DOHH2 (cell line): ENCODE measurements at regions not wholly inside any gene's neighbourhood (a gene's known extent, or its start where the extent isn't known, plus 50 kb on each side); places are given as distances from the start of the nearest gene placed in this dataset.

ENCODE experiments used
- H3F3A ChIP-seq: fragments of 200-600 bp; sonication (generic), shearing (Covaris generic); 2 replicates; pipeline ENCODE4 v1.6.0; 2016; ENCODE audit warnings: antibody characterized with exemption, mild to moderate bottlenecking; ENCODE audit not compliant: control insufficient read depth, insufficient read depth
- H3K27ac ChIP-seq: fragments of 200-600 bp; sonication (generic); 2 replicates; pipeline ENCODE4 v1.5.1; 2014; ENCODE audit warnings: low read depth, mild to moderate bottlenecking, low read length, moderate library complexity
- H3K27me3 ChIP-seq: fragments of 200-600 bp; sonication (generic); 2 replicates; pipeline ENCODE4 v1.6.1; 2014; ENCODE audit warnings: mild to moderate bottlenecking, low read length, mixed read lengths; ENCODE audit not compliant: control insufficient read depth
- H3K36me3 ChIP-seq: fragments of 200-600 bp; sonication (generic); 2 replicates; pipeline ENCODE4 v1.6.1; 2014; ENCODE audit warnings: mild to moderate bottlenecking, low read length, moderate library complexity, mixed read lengths; ENCODE audit not compliant: control insufficient read depth
- H3K4me1 ChIP-seq: fragments of 200-600 bp; sonication (generic); 2 replicates; pipeline ENCODE4 v1.6.1; 2014; ENCODE audit warnings: mild to moderate bottlenecking, low read length, mixed read lengths; ENCODE audit not compliant: control insufficient read depth
- H3K4me2 ChIP-seq: fragments of 200-600 bp; sonication (generic); 2 replicates; pipeline ENCODE4 v1.6.0; 2014; ENCODE audit warnings: mild to moderate bottlenecking, low read length, moderate library complexity
- H3K4me3 ChIP-seq: fragments of 200-600 bp; sonication (generic); 2 replicates; pipeline ENCODE4 v1.5.1; 2014; ENCODE audit warnings: mild to moderate bottlenecking, low read length, mixed read lengths
- H3K79me2 ChIP-seq: fragments of 200-600 bp; sonication (generic); 2 replicates; pipeline ENCODE4 v1.6.1; 2014; ENCODE audit warnings: mild to moderate bottlenecking, low read length, mixed read lengths; ENCODE audit not compliant: control insufficient read depth
- H3K9me2 ChIP-seq: fragments of 200-600 bp; sonication (generic); replicated peaks from 2 replicates; pipeline ENCODE4 v1.6.1; 2014; ENCODE audit warnings: mild to moderate bottlenecking, low read length, mixed read lengths; ENCODE audit not compliant: control insufficient read depth
- H3K9me3 ChIP-seq: fragments of 200-600 bp; sonication (generic); 2 replicates; pipeline ENCODE4 v1.6.1; 2014; ENCODE audit warnings: antibody characterized with exemption, low read length, mixed read lengths; ENCODE audit not compliant: control insufficient read depth, insufficient read depth
- H4K20me1 ChIP-seq: fragments of 200-600 bp; sonication (generic); 2 replicates; pipeline ENCODE4 v1.6.0; 2014; ENCODE audit warnings: low read depth, mild to moderate bottlenecking, antibody characterized with exemption, low read length, moderate library complexity; ENCODE audit not compliant: control insufficient read depth, insufficient read depth
- CTCF ChIP-seq: fragments of 200-600 bp; sonication (generic); IDR thresholded peaks from one replicate; pipeline ENCODE4 v1.5.1; 2014; ENCODE audit warnings: antibody characterized with exemption, mild to moderate bottlenecking, low read depth, low read length; ENCODE audit not compliant: poor library complexity, severe bottlenecking
- EZH2phosphoT487 ChIP-seq: fragments of 200-600 bp; sonication (generic); IDR thresholded peaks from 2 replicates; pipeline ENCODE4 v1.6.1; 2017; ENCODE audit warnings: borderline replicate concordance, mild to moderate bottlenecking, antibody characterized with exemption, low read length, moderate library complexity, mixed read lengths

GRCh38 chr1:233479110-233479890 is 134.6 kb upstream of the KCNK1 start:
- Histone ChIP-seq H3K27ac (no peak overlapping the region), H3K36me3 (no peaks in the 10 kb centered on the region)

DNA sequence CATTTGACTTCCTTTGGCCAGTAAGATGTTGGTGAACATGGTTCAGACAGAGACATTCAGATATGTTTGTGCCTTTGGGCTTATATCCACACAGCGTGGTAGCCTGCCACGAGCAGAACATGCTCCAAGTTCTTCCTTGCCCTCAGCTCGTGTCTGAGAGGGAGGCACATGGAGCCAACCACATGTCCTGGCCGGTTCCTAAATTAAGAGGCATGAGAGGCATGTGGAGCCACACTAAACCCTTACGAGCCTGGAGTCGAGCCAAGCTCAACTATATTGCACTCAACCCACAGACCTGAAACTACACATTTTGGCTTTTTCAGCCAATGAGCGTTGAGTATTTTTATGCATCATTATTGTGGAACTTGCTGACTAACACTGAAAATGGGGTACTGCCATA is 133.7 kb upstream of the KCNK1 start:
- no peak for TF ChIP-seq EZH2phosphoT487
- no peak for TF ChIP-seq CTCF
- Histone ChIP-seq H3K27ac (no peak overlapping the region), H3K27me3 (no peaks in the 10 kb centered on the region), H3K4me1 (no peaks in the 10 kb centered on the region), H3F3A (no peaks in the 10 kb centered on the region), H3K4me3 (no peak overlapping the region), H4K20me1 (no peaks in the 10 kb centered on the region), H3K9me2 (no peaks in the 10 kb centered on the region), H3K36me3 (no peaks in the 10 kb centered on the region), H3K79me2 (no peaks in the 10 kb centered on the region), H3K9me3 (no peaks in the 10 kb centered on the region), H3K4me2 (no peak overlapping the region)

More at GRCh38 chr1:233479110-233479890, 134.6 kb upstream of the KCNK1 start:
- no peak for TF ChIP-seq EZH2phosphoT487
- no peak for TF ChIP-seq CTCF
- no peaks in the 10 kb centered on the region for H3K9me2 ChIP-seq
- H3K4me1 ChIP-seq = no peaks in the 10 kb centered on the region
- no peak overlapping the region for H3K4me3 ChIP-seq
- H3K9me3 ChIP-seq = no peaks in the 10 kb centered on the region
- no peaks in the 10 kb centered on the region for H3F3A ChIP-seq
- no peaks in the 10 kb centered on the region for H3K79me2 ChIP-seq
- H3K4me2 ChIP-seq = no peak overlapping the region
- H4K20me1 ChIP-seq = no peaks in the 10 kb centered on the region
- H3K27me3 ChIP-seq = no peaks in the 10 kb centered on the region

- Histone ChIP-seq H3K79me2 (no peaks in the 10 kb centered on the region), H3K27me3 (no peaks in the 10 kb centered on the region), H3K36me3 (no peaks in the 10 kb centered on the region), H3K9me3 (no peaks in the 10 kb centered on the region), H3K4me3 (no peak overlapping the region), H3F3A (no peaks in the 10 kb centered on the region), H3K27ac (no peak overlapping the region), H4K20me1 (no peaks in the 10 kb centered on the region), H3K4me1 (no peaks in the 10 kb centered on the region), H3K9me2 (no peaks in the 10 kb centered on the region), H3K4me2 (no peak overlapping the region)
- TF ChIP-seq EZH2phosphoT487 (no peak), CTCF (no peak)
Measured at GRCh38 chr1:233482388-233482787, 131.5 kb upstream of the KCNK1 start.

DNA sequence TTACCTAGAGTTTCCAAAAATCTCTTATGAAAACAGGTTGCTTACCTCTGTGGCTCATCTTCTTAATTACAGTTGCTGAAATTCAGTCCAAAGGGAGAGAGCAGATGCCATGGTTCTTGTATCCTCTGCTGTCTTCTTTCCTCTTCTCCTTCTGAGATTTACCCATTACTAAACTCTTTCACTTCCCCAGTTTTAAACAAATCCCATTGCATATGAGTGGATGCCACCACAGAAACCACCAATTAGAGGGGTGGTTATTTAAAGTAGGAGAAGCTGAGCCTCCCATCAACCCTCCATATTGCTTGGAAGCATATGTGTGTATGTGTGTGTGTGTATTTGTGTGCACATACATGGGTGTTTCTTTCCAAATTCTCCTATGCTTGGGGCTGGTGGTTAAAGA is 128.5 kb upstream of the KCNK1 start:
- H3F3A ChIP-seq = no peaks in the 10 kb centered on the region
- no peaks in the 10 kb centered on the region for H3K27me3 ChIP-seq
- H3K79me2 ChIP-seq = no peaks in the 10 kb centered on the region
- H3K4me2 ChIP-seq = no peak overlapping the region
- H3K27ac ChIP-seq = no peak overlapping the region
- H4K20me1 ChIP-seq = no peaks in the 10 kb centered on the region
- no peak overlapping the region for H3K4me3 ChIP-seq
- no peaks in the 10 kb centered on the region for H3K4me1 ChIP-seq
- H3K9me3 ChIP-seq = no peaks in the 10 kb centered on the region
- H3K36me3 ChIP-seq = no peaks in the 10 kb centered on the region
- TF ChIP-seq CTCF = no peak
- TF ChIP-seq EZH2phosphoT487 = no peak
- H3K9me2 ChIP-seq = no peaks in the 10 kb centered on the region
